Astrocyte (in vitro differentiated cells and primary cell): ENCODE measurements at regions not wholly inside any gene's neighbourhood (a gene's known extent, or its start where the extent isn't known, plus 50 kb on each side); places are given as distances from the start of the nearest gene placed in this dataset.

Experiments
- CTCF ChIP-seq: IDR thresholded peaks from 2 replicates; pipeline ENCODE4 v1.5.1; 2011; ENCODE audit warnings: low read depth, mild to moderate bottlenecking, inconsistent platforms, low read length, moderate library complexity; ENCODE audit not compliant: insufficient read depth
- EZH2 ChIP-seq: IDR thresholded peaks from 2 replicates; pipeline ENCODE4 v1.6.1; 2012; ENCODE audit warnings: mild to moderate bottlenecking, low read length, inconsistent platforms; ENCODE audit not compliant: insufficient read depth

DNA sequence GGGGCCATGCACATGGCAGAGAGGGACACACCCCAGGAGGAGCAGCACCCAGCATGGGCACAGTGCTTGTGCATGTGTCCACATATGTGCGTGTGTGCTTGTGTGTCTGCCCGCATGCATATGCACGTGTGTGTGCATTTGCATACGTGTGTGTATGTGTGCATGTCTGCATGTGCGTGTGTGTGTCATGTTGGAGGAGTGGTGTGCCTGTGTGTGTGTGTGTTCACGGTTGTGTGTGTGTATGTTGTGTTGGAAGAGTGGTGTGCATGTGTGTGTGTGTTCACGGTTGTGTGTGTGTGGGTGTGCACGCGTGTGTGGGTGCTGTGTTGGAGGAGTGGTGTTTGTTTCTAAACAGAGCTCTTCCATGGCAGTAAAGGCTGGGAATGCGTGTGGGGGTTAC, 50.7 kb upstream of the SLCO4A1 start:
- TF ChIP-seq CTCF (no peak), EZH2 (no peak)
